ENCODE measurements at regions not wholly inside any gene's neighbourhood (a gene's known extent, or its start where the extent isn't known, plus 50 kb on each side); places are given as distances from the start of the nearest gene placed in this dataset.

GRCh38 chr4:138843616-138844015 is 172.0 kb upstream of the NOCT start:
- TF ChIP-seq CREB5 (CRISPR knock-in tag; IDR thresholded peaks at IDR 0.05; ENCODE audit: low read depth) (no peak), RARB (CRISPR knock-in tag; IDR thresholded peaks at IDR 0.05) (no peak), ZC3H10 (CRISPR knock-in tag; IDR thresholded peaks at IDR 0.05) (no peak), PATZ1 (CRISPR knock-in tag; IDR thresholded peaks at IDR 0.05; ENCODE audit: borderline replicate concordance) (no peak), ARNTL (CRISPR knock-in tag; IDR thresholded peaks at IDR 0.05; ENCODE audit: borderline replicate concordance, low read depth) (no peak), CSRNP3 (CRISPR knock-in tag; IDR thresholded peaks at IDR 0.05) (no peak), PPARA (CRISPR knock-in tag; IDR thresholded peaks at IDR 0.05; ENCODE audit: borderline replicate concordance) (no peak), TCF4 (CRISPR knock-in tag; IDR thresholded peaks at IDR 0.05; ENCODE audit: borderline replicate concordance) (no peak), OSR1 (CRISPR knock-in tag; IDR thresholded peaks at IDR 0.05) (no peak), ZFP30 (CRISPR knock-in tag; IDR thresholded peaks at IDR 0.05) (no peak), CSDC2 (CRISPR knock-in tag; IDR thresholded peaks at IDR 0.05) (no peak)

All from SK-N-SH treated with all-trans-retinoic acid at 6 μM for 48 hours (cell line).